PC-3 (cell line): ENCODE measurements at regions not wholly inside any gene's neighbourhood (a gene's known extent, or its start where the extent isn't known, plus 50 kb on each side); places are given as distances from the start of the nearest gene placed in this dataset.

Experiments used
- ATAC-seq: fragments of 200-7000 bp; cut with Tn5 transposase; 2 replicates; pipeline ENCODE4 v1.9.1; 2020; ENCODE audit warnings: mild to moderate bottlenecking, moderate library complexity
- BruUV-seq: library from RNA; stranded (reverse); fragments of 400-500 nt; replicated peaks from 2 replicates; lab custom pipeline; 2021; lab: Mats Ljungman, UMichigan
- CTCF ChIA-PET: fragments of 300-600 bp; sonication (Branson Sonifier 250); formaldehyde crosslinking; loops from one replicate; lab custom pipeline; 2022; ENCODE audit warnings: antibody characterized with exemption; lab: Charles Lee
- POLR2A ChIA-PET: fragments of 300-600 bp; sonication (Branson Sonifier 250); formaldehyde crosslinking; loops from one replicate; lab custom pipeline; 2022; ENCODE audit warnings: antibody characterized with exemption; ENCODE audit not compliant: unreplicated experiment; lab: Charles Lee
- DNase-seq: peaks from one replicate; pipeline ENCODE4 v3.0.0-alpha.2; 2015
- H2AFZ ChIP-seq: fragments of 300-600 bp; sonication (generic); 2 replicates; pipeline ENCODE4 v1.6.0; 2016; ENCODE audit warnings: antibody characterized with exemption, low read length
- H3F3A ChIP-seq: fragments of 300-600 bp; sonication (generic); one replicate; pipeline ENCODE4 v1.6.0; 2017; ENCODE audit warnings: antibody characterized with exemption, low read length, control low read depth, mild to moderate bottlenecking; ENCODE audit not compliant: unreplicated experiment
- H3K27ac ChIP-seq: fragments of 300-600 bp; sonication (generic); 2 replicates; pipeline ENCODE4 v1.5.1; 2016; ENCODE audit warnings: mild to moderate bottlenecking, low read length
- H3K27me3 ChIP-seq: fragments of 300-600 bp; sonication (generic); 2 replicates; pipeline ENCODE4 v1.6.1; 2016; ENCODE audit warnings: low read length, mixed read lengths
- H3K36me3 ChIP-seq: fragments of 300-600 bp; sonication (generic); 2 replicates; pipeline ENCODE4 v1.6.1; 2016; ENCODE audit warnings: low read depth, mixed run types, low read length, mixed read lengths
- H3K4me1 ChIP-seq: fragments of 300-600 bp; sonication (generic); 2 replicates; pipeline ENCODE4 v1.5.1; 2016; ENCODE audit warnings: low read length; ENCODE audit not compliant: insufficient read depth
- H3K4me2 ChIP-seq: fragments of 300-600 bp; sonication (generic); 2 replicates; pipeline ENCODE4 v1.6.0; 2016; ENCODE audit warnings: low read length
- H3K4me3 ChIP-seq: fragments of 300-600 bp; sonication (generic); 2 replicates; pipeline ENCODE4 v1.5.1; 2016; ENCODE audit warnings: mild to moderate bottlenecking, low read length, mixed read lengths
- H3K79me2 ChIP-seq: fragments of 300-600 bp; sonication (generic); 2 replicates; pipeline ENCODE4 v1.6.1; 2017; ENCODE audit warnings: low read length, mixed read lengths
- H3K9ac ChIP-seq: fragments of 300-600 bp; sonication (generic); 2 replicates; pipeline ENCODE4 v1.6.0; 2016; ENCODE audit warnings: mild to moderate bottlenecking, low read length
- H3K9me2 ChIP-seq: fragments of 300-600 bp; sonication (generic); replicated peaks from 2 replicates; pipeline ENCODE4 v1.6.1; 2016; ENCODE audit warnings: mixed run types, low read length, mixed read lengths
- H3K9me3 ChIP-seq: fragments of 300-600 bp; sonication (generic); 2 replicates; pipeline ENCODE4 v1.6.1; 2016; ENCODE audit warnings: low read length, mixed read lengths
- H4K20me1 ChIP-seq: fragments of 300-600 bp; sonication (generic); 2 replicates; pipeline ENCODE4 v1.6.1; 2016; ENCODE audit warnings: low read length, mixed read lengths
- EZH2 ChIP-seq: fragments of 300-600 bp; sonication (generic); IDR thresholded peaks from one replicate; pipeline ENCODE4 v1.6.1; 2017; ENCODE audit warnings: antibody characterized with exemption, mild to moderate bottlenecking, low read length; ENCODE audit not compliant: unreplicated experiment
- EZH2phosphoT487 ChIP-seq: fragments of 300-600 bp; sonication (generic); IDR thresholded peaks from 2 replicates; pipeline ENCODE4 v1.6.1; 2018; ENCODE audit warnings: mild to moderate bottlenecking, antibody characterized with exemption, low read length, borderline replicate concordance
- intact Hi-C: fragments of 100-400 bp; cut with micrococcal nuclease; formaldehyde crosslinking; loops from 2 replicates; pipeline ENCODE4 v1.9.0; 2023
- TF ChIP-seq, protein P1 (sequence below): fragments of 300-600 bp; sonication (generic); conservative IDR thresholded peaks from 2 replicates; pipeline ENCODE4 v1.5.1; 2017; ENCODE audit warnings: antibody characterized with exemption, low read depth, mild to moderate bottlenecking, low read length

DNA sequence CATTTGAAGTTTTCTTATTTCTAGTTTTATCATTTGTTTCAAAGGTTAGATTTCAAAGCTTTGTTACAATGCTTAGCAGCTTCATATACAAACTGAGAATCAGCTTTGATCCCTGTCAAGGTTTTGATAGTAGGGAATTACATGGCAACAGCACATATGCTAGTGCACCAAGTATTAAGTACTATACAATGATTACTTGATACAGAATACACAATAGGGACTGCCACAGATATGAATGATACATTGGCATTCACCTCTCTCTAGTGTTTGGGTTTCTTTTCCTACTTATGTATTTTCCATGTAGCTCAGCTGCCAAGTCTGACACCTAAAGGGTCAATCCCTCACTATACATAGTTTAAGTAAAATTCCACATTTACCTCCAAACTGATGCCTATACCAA lies 344.0 kb downstream of the FAT4 start:
- Histone ChIP-seq H3K9me3 (no peaks in the 10 kb centered on the region), H3K4me3 (no peak overlapping the region), H3K27me3 (0 out of 2 replicates have a peak, but pooled peaks cover 6% of the 10 kb centered on the region), H3K27ac (no peak overlapping the region), H4K20me1 (no peaks in the 10 kb centered on the region), H3K9ac (no peak overlapping the region), H3K9me2 (no peaks in the 10 kb centered on the region), H3F3A (no peaks in the 10 kb centered on the region), H3K4me2 (no peak overlapping the region), H3K4me1 (no peaks in the 10 kb centered on the region), H2AFZ (no peak overlapping the region), H3K79me2 (no peaks in the 10 kb centered on the region), H3K36me3 (no peaks in the 10 kb centered on the region)
- TF ChIP-seq EZH2phosphoT487 = no peak
- TF ChIP-seq, protein P1, sequence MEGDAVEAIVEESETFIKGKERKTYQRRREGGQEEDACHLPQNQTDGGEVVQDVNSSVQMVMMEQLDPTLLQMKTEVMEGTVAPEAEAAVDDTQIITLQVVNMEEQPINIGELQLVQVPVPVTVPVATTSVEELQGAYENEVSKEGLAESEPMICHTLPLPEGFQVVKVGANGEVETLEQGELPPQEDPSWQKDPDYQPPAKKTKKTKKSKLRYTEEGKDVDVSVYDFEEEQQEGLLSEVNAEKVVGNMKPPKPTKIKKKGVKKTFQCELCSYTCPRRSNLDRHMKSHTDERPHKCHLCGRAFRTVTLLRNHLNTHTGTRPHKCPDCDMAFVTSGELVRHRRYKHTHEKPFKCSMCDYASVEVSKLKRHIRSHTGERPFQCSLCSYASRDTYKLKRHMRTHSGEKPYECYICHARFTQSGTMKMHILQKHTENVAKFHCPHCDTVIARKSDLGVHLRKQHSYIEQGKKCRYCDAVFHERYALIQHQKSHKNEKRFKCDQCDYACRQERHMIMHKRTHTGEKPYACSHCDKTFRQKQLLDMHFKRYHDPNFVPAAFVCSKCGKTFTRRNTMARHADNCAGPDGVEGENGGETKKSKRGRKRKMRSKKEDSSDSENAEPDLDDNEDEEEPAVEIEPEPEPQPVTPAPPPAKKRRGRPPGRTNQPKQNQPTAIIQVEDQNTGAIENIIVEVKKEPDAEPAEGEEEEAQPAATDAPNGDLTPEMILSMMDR = no peak
- no peak for TF ChIP-seq EZH2
- DNase-seq (no peak), ATAC-seq (no peak)
- intact Hi-C loops = no loop called here
- POLR2A ChIA-PET = no interaction called here
- no TSS peak for BruUV-seq
- CTCF ChIA-PET = no interaction called here

DNA sequence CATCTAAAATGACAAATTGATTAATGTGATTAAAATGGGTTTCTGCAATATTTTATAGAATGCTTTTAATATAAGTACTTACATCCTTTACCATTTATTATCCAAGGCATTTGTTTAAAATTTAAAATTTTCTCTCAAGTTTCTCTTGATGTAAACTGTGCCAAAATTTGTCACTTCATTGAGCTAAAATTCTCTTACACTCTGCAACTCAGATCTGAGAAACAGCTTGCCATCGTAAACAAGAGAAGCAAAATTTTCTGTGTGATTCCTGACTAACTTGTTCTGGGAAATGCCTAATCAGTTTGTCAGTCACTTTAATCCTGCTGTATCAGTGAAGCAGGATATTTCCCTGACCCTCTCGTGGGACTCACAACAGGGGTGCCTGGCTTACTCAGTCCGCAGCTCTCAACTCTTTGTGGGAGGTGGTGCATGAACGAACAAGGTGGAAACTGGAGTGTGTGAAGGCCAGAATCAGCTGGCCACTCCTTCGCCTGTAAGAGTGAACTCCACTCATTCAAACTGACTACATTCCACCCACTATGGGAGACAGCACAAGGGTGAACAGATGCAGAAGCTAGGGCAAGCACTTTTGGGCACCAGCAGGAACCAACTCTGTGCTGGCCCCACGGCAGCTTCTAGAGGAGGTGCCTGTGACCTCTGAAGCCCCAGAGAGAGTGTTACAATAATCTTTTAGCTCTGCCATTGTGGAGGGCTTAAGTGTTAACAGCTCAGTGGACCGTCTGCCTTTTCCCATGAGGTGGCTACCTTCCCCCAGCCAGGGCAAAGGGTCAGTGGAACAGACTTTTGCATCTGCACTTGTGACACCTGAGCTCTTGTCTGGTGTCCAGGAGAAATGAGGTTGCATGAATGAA lies 349.4 kb downstream of the FAT4 start:
- Histone ChIP-seq H3K9me2 (no peaks in the 10 kb centered on the region), H3K27me3 (no peaks in the 10 kb centered on the region), H3K79me2 (no peaks in the 10 kb centered on the region), H3K9ac (no peak overlapping the region), H3K9me3 (no peaks in the 10 kb centered on the region), H4K20me1 (no peaks in the 10 kb centered on the region), H3F3A (no peaks in the 10 kb centered on the region), H3K4me1 (no peaks in the 10 kb centered on the region), H2AFZ (no peak overlapping the region), H3K36me3 (no peaks in the 10 kb centered on the region), H3K4me2 (no peak overlapping the region), H3K4me3 (no peak overlapping the region), H3K27ac (no peak overlapping the region)
- DNase-seq (no peak), ATAC-seq (no peak)
- BruUV-seq = no TSS peak
- ChIA-PET CTCF (no interaction called here), POLR2A (no interaction called here)
- no peak for TF ChIP-seq EZH2phosphoT487
- TF ChIP-seq, protein P1 = no peak
- TF ChIP-seq EZH2 = no peak
- intact Hi-C loops = no loop called here

DNA sequence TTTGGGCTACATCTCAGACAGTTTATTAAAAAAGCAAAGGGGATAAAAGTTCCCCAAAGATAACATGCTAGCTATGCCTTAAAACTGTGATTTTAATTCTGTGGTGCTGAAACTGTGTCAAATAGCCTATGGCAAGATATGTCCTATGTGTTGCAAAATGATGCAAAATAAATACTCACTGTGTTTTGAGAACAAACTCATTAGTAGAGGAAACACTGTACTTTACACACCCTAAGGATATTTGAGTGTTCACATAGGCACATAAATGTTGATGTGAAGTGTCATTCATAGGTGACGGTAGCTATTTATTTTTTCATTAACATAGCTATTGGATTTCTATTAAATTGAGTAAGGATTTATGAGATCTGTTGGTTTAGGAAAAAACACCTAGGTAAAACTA lies 351.9 kb downstream of the FAT4 start:
- POLR2A ChIA-PET = no interaction called here
- Histone ChIP-seq H3K9me2 (no peaks in the 10 kb centered on the region), H2AFZ (no peak overlapping the region), H3F3A (no peaks in the 10 kb centered on the region), H3K9ac (no peak overlapping the region), H3K27ac (no peak overlapping the region), H3K4me2 (no peak overlapping the region), H3K9me3 (no peaks in the 10 kb centered on the region), H3K4me3 (no peak overlapping the region), H3K36me3 (no peaks in the 10 kb centered on the region), H3K79me2 (no peaks in the 10 kb centered on the region), H3K4me1 (no peaks in the 10 kb centered on the region), H3K27me3 (no peaks in the 10 kb centered on the region), H4K20me1 (no peaks in the 10 kb centered on the region)
- BruUV-seq = no TSS peak
- intact Hi-C loops = no loop called here
- TF ChIP-seq EZH2 = no peak
- TF ChIP-seq, protein P1 = no peak
- TF ChIP-seq EZH2phosphoT487 = no peak
- DNase-seq (no peak), ATAC-seq (no peak)
- CTCF ChIA-PET = no interaction called here
